HCT116 (cell line): ENCODE measurements at regions not wholly inside any gene's neighbourhood (a gene's known extent, or its start where the extent isn't known, plus 50 kb on each side); places are given as distances from the start of the nearest gene placed in this dataset.

Source experiments
- ATAC-seq: fragments of 200-7000 bp; cut with Tn5 transposase; 2 replicates; pipeline ENCODE4 v1.9.1; 2020; ENCODE audit warnings: mild to moderate bottlenecking, moderate library complexity
- BruUV-seq: library from RNA; stranded (reverse); fragments of 400-500 nt; replicated peaks from 2 replicates; lab custom pipeline; 2021; lab: Mats Ljungman, UMichigan
- CTCF ChIA-PET: fragments of 300-600 bp; sonication (Branson Sonifier 250); formaldehyde crosslinking; loops from one replicate; lab custom pipeline; 2021; ENCODE audit warnings: antibody characterized with exemption; lab: Charles Lee
- POLR2A ChIA-PET: fragments of 300-600, 350-600 bp; sonication (Branson Sonifier 250); formaldehyde crosslinking; loops from one replicate; lab custom pipeline; 2021; ENCODE audit warnings: antibody characterized with exemption; lab: Charles Lee
- RAD21 ChIA-PET, 2 experiments: fragments of 300-600 bp; sonication (Branson Sonifier 250); formaldehyde crosslinking; loops; one replicate each; lab custom pipeline; 2023; ENCODE audit warnings: low total read pairs in 2 of 2; ENCODE audit not compliant: uncharacterized antibody in 2 of 2, unreplicated experiment in 2 of 2, low non-redundant PET in 1 of 2; lab: Charles Lee
- DNase-seq: peaks from one replicate; pipeline ENCODE4 v3.0.0-alpha.2; 2010; ENCODE audit warnings: low read depth, low spot score
- H2AFZ ChIP-seq: fragments of 200-600 bp; shearing (Covaris generic), sonication (generic); 2 replicates; pipeline ENCODE4 v1.6.1; 2017; ENCODE audit warnings: low read depth, mixed run types, mixed read lengths, antibody characterized with exemption, low read length; ENCODE audit not compliant: poor library complexity, severe bottlenecking
- H3K27ac ChIP-seq: 2 replicates; pipeline ENCODE4 v1.5.1; 2012; ENCODE audit warnings: low read depth, low read length
- H3K27me3 ChIP-seq: fragments of 200-600 bp; sonication (generic); 2 replicates; pipeline ENCODE4 v1.6.1; 2016; ENCODE audit warnings: mixed run types, low read length, mixed read lengths; ENCODE audit not compliant: insufficient read depth
- H3K36me3 ChIP-seq, 2 experiments: fragments of 200-500 bp in 1 of 2; fragments of 200-600 bp in 1 of 2; sonication (Bioruptor generic) in 1 of 2; sonication (generic) in 1 of 2; 2 replicates each; pipeline versions ENCODE4 v1.5.1 to v1.6.1; 2014 to 2016; ENCODE audit warnings: low read length in 2 of 2, inconsistent platforms in 1 of 2, mixed read lengths in 1 of 2, mixed run types in 1 of 2; ENCODE audit not compliant: insufficient read depth in 2 of 2, control insufficient read depth in 1 of 2
- H3K4me1 ChIP-seq, 2 experiments: fragments of 200-600 bp in 1 of 2; sonication (generic) in 1 of 2; 2 replicates each; pipeline versions ENCODE4 v1.5.1 to v1.6.1; 2012 to 2017; ENCODE audit warnings: low read length in 2 of 2, inconsistent platforms in 1 of 2, mild to moderate bottlenecking in 1 of 2, mixed read lengths in 1 of 2, mixed run types in 1 of 2, moderate library complexity in 1 of 2; ENCODE audit not compliant: insufficient read depth in 2 of 2, control insufficient read depth in 1 of 2
- H3K4me2 ChIP-seq: fragments of 200-600 bp; sonication (generic); 2 replicates; pipeline ENCODE4 v1.6.1; 2017; ENCODE audit warnings: mixed run types, low read length, mixed read lengths
- H3K4me3 ChIP-seq, 2 experiments: fragments of 200-600 bp in 1 of 2; sonication (generic) in 1 of 2; replicated peaks in 1 of 2; 2 replicates each; pipeline ENCODE4 v1.5.1; 2011 to 2016; ENCODE audit warnings: low read length in 2 of 2, control low read depth in 1 of 2, low read depth in 1 of 2, mild to moderate bottlenecking in 1 of 2, mixed read lengths in 1 of 2, mixed run types in 1 of 2
- H3K79me2 ChIP-seq: fragments of 200-600 bp; sonication (generic); 2 replicates; pipeline ENCODE4 v1.6.1; 2017; ENCODE audit warnings: mild to moderate bottlenecking, mixed run types, low read length, moderate library complexity, mixed read lengths; ENCODE audit not compliant: insufficient read depth
- H3K9ac ChIP-seq: fragments of 200-600 bp; sonication (generic); 2 replicates; pipeline ENCODE4 v1.6.1; 2016; ENCODE audit warnings: low read length, mixed read lengths
- H3K9me2 ChIP-seq: fragments of 200-600 bp; sonication (generic), shearing (Covaris generic); 2 replicates; pipeline ENCODE4 v1.6.1; 2017; ENCODE audit warnings: mixed run types, mild to moderate bottlenecking, moderate library complexity; ENCODE audit not compliant: insufficient read depth
- H3K9me3 ChIP-seq, 2 experiments: fragments of 200-500 bp in 1 of 2; fragments of 200-600 bp in 1 of 2; sonication (Bioruptor generic) in 1 of 2; sonication (generic) in 1 of 2; 2 replicates each; pipeline ENCODE4 v1.6.1; 2014 to 2017; ENCODE audit warnings: low read length in 2 of 2, mixed read lengths in 2 of 2, inconsistent platforms in 1 of 2, low read depth in 1 of 2, mild to moderate bottlenecking in 1 of 2, mixed run types in 1 of 2, moderate library complexity in 1 of 2; ENCODE audit not compliant: control insufficient read depth in 1 of 2, insufficient read depth in 1 of 2
- H4K20me1 ChIP-seq: fragments of 200-600 bp; sonication (generic), shearing (Covaris generic); 2 replicates; pipeline ENCODE4 v1.6.1; 2017; ENCODE audit warnings: mixed run types, mild to moderate bottlenecking, moderate library complexity; ENCODE audit not compliant: insufficient read depth
- CBX3 ChIP-seq: IDR thresholded peaks from 2 replicates; pipeline ENCODE4 v1.6.1; 2012; ENCODE audit warnings: low read depth
- EGR1 ChIP-seq: IDR thresholded peaks from 2 replicates; pipeline ENCODE4 v1.6.1; 2012; ENCODE audit warnings: low read depth
- EZH2 ChIP-seq: fragments of 200-600 bp; sonication (generic); IDR thresholded peaks from 2 replicates; pipeline ENCODE4 v1.6.1; 2017; ENCODE audit warnings: antibody characterized with exemption, mixed run types
- EZH2phosphoT487 ChIP-seq: fragments of 200-600 bp; IDR thresholded peaks from 2 replicates; pipeline ENCODE4 v1.6.1; 2018; ENCODE audit warnings: antibody characterized with exemption, borderline replicate concordance
- POLR2AphosphoS5 ChIP-seq: IDR thresholded peaks from 2 replicates; pipeline ENCODE4 v1.6.1; 2011; ENCODE audit warnings: mild to moderate bottlenecking, low read depth, low read length, moderate library complexity
- RAD21 ChIP-seq: IDR thresholded peaks from 2 replicates; pipeline ENCODE4 v1.6.1; 2012; ENCODE audit warnings: low read depth, mild to moderate bottlenecking
- SP1 ChIP-seq: IDR thresholded peaks from 2 replicates; pipeline ENCODE4 v1.6.1; 2012; ENCODE audit warnings: low read depth
- ZNF274 ChIP-seq: fragments of 200-500 bp; sonication (Bioruptor generic); IDR thresholded peaks from 2 replicates; pipeline ENCODE4 v1.6.1; 2014; ENCODE audit warnings: mild to moderate bottlenecking, low read depth, low read length, inconsistent platforms
- intact Hi-C: fragments of 100-400 bp; cut with micrococcal nuclease; formaldehyde crosslinking; loops from 2 replicates; pipeline ENCODE4 v1.10.0; 2022
- TF ChIP-seq, protein P1 (sequence below): IDR thresholded peaks from 2 replicates; pipeline ENCODE4 v1.6.1; 2012

GRCh38 chr2:51218047-51218446, 186.1 kb upstream of the NRXN1 start:
- Histone ChIP-seq H3K4me3 (no peak overlapping the region), H3K9me3 (no peaks in the 10 kb centered on the region), H3K9me2 (no peaks in the 10 kb centered on the region), H3K79me2 (no peaks in the 10 kb centered on the region), H3K4me1 (no peaks in the 10 kb centered on the region), H3K27ac (no peak overlapping the region), H3K36me3 (no peaks in the 10 kb centered on the region), H3K9ac (no peak overlapping the region), H4K20me1 (no peaks in the 10 kb centered on the region), H3K4me2 (no peak overlapping the region), H3K27me3 (no peaks in the 10 kb centered on the region), H2AFZ (no peak overlapping the region)
- no TSS peak for BruUV-seq
- ATAC-seq (no peak), DNase-seq (no peak)
- TF ChIP-seq EGR1 (no peak), POLR2AphosphoS5 (no peak), SP1 (no peak), EZH2 (no peak), EZH2phosphoT487 (no peak), CBX3 (no peak)
- TF ChIP-seq, protein P1, sequence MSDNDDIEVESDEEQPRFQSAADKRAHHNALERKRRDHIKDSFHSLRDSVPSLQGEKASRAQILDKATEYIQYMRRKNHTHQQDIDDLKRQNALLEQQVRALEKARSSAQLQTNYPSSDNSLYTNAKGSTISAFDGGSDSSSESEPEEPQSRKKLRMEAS, result no peak
- ChIA-PET RAD21 (no interaction called here), POLR2A (no interaction called here), CTCF (no interaction called here)
- intact Hi-C loops, result no loop called here

DNA sequence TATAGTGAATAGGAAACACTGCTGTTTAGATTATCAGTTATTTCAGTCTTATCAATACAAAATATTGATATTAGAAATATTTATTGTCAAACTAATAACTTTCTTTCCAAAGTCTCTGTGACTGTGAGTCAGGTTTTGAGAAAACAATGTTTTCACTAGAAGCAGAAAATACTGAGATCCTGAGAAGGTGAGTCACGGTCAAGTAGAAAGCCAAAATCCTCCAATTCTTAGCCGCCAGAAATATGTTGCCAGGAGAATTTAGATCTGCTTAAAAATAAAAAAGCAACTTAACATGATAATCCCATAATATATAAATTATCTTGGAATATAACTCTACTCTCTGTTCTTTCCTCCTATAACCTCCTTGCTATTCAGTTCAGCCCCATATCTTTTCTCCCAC, 181.9 kb upstream of the NRXN1 start:
- ATAC-seq, result no peak
- Histone ChIP-seq H3K9me3 (no peaks in the 10 kb centered on the region), H3K9ac (no peak overlapping the region), H3K4me3 (no peak overlapping the region), H3K27ac (no peak overlapping the region), H4K20me1 (no peaks in the 10 kb centered on the region), H3K9me2 (no peaks in the 10 kb centered on the region), H3K27me3 (no peaks in the 10 kb centered on the region), H3K4me2 (no peak overlapping the region), H3K79me2 (no peaks in the 10 kb centered on the region), H3K4me1 (no peaks in the 10 kb centered on the region), H3K36me3 (no peaks in the 10 kb centered on the region), H2AFZ (no peak overlapping the region)
- CTCF ChIA-PET, result no interaction called here
- BruUV-seq, result no TSS peak
- RAD21 ChIA-PET, result no interaction called here
- intact Hi-C loops, result no loop called here
- POLR2A ChIA-PET, result no interaction called here
- TF ChIP-seq RAD21 (no peak), ZNF274 (no peak)
- DNase-seq, result no peak
